Gastroesophageal sphincter (tissue), 3 donors: ENCODE measurements at regions not wholly inside any gene's neighbourhood (a gene's known extent, or its start where the extent isn't known, plus 50 kb on each side); places are given as distances from the start of the nearest gene placed in this dataset.

ENCODE experiments used
- EP300 ChIP-seq: sonication (generic); formaldehyde crosslinking; IDR thresholded peaks from one replicate; pipeline ENCODE4 v1.6.1; 2017; ENCODE audit warnings: antibody characterized with exemption, mild to moderate bottlenecking
- POLR2A ChIP-seq, 2 donors: fragments of 450-650 bp; IDR thresholded peaks; one replicate each; pipeline ENCODE4 v1.6.1; 2017; ENCODE audit warnings: antibody characterized with exemption in 2 of 2, mild to moderate bottlenecking in 2 of 2, moderate library complexity in 1 of 2
- TF ChIP-seq, protein P1 (sequence below), 4 experiments: fragments of 200-600 bp in 2 of 4; fragments of 450-650 bp in 2 of 4; sonication (generic) in 1 of 4; IDR thresholded peaks; one replicate each; pipeline ENCODE4 v1.5.1; 2017 to 2019; ENCODE audit warnings: antibody characterized with exemption in 4 of 4, mild to moderate bottlenecking in 2 of 4, moderate library complexity in 2 of 4

GRCh38 chr3:181971424-181971823, 259.7 kb downstream of the SOX2 start:
- TF ChIP-seq, protein P1, sequence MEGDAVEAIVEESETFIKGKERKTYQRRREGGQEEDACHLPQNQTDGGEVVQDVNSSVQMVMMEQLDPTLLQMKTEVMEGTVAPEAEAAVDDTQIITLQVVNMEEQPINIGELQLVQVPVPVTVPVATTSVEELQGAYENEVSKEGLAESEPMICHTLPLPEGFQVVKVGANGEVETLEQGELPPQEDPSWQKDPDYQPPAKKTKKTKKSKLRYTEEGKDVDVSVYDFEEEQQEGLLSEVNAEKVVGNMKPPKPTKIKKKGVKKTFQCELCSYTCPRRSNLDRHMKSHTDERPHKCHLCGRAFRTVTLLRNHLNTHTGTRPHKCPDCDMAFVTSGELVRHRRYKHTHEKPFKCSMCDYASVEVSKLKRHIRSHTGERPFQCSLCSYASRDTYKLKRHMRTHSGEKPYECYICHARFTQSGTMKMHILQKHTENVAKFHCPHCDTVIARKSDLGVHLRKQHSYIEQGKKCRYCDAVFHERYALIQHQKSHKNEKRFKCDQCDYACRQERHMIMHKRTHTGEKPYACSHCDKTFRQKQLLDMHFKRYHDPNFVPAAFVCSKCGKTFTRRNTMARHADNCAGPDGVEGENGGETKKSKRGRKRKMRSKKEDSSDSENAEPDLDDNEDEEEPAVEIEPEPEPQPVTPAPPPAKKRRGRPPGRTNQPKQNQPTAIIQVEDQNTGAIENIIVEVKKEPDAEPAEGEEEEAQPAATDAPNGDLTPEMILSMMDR (IDR thresholded peaks at IDR 0.05): no peak
- no peak for TF ChIP-seq POLR2A (IDR thresholded peaks at IDR 0.05)
- no peak for TF ChIP-seq EP300
